H9 (cell line): ENCODE measurements at regions not wholly inside any gene's neighbourhood (a gene's known extent, or its start where the extent isn't known, plus 50 kb on each side); places are given as distances from the start of the nearest gene placed in this dataset.

Source experiments
- DNase-seq: peaks from one replicate; pipeline ENCODE4 v3.0.0-alpha.2; 2017
- H2AFZ ChIP-seq: one replicate; pipeline ENCODE4 v1.6.1; 2013; ENCODE audit warnings: mild to moderate bottlenecking, low read length, control low read depth, moderate library complexity
- H2AK5ac ChIP-seq: 2 replicates; pipeline ENCODE4 v1.6.1; 2013; ENCODE audit warnings: low read length, control low read depth, mixed read lengths; ENCODE audit not compliant: insufficient read length
- H2BK120ac ChIP-seq: one replicate; pipeline ENCODE4 v1.6.1; 2013; ENCODE audit warnings: low read depth, mild to moderate bottlenecking, low read length, control low read depth, inconsistent platforms; ENCODE audit not compliant: poor library complexity, severe bottlenecking
- H2BK12ac ChIP-seq: 2 replicates; pipeline ENCODE4 v1.6.1; 2013; ENCODE audit warnings: low read length, control low read depth, mixed read lengths, low read depth; ENCODE audit not compliant: insufficient read length
- H2BK15ac ChIP-seq: 2 replicates; pipeline ENCODE4 v1.6.1; 2013; ENCODE audit warnings: low read depth, low read length, control low read depth
- H2BK20ac ChIP-seq: one replicate; pipeline ENCODE4 v1.6.1; 2013; ENCODE audit warnings: low read depth, mild to moderate bottlenecking, low read length, control low read depth, inconsistent platforms; ENCODE audit not compliant: poor library complexity, severe bottlenecking
- H2BK5ac ChIP-seq: 2 replicates; pipeline ENCODE4 v1.6.1; 2013; ENCODE audit warnings: low read length, control low read depth, mixed read lengths; ENCODE audit not compliant: insufficient read length
- H3K14ac ChIP-seq: 2 replicates; pipeline ENCODE4 v1.6.1; 2013; ENCODE audit warnings: low read length, control low read depth; ENCODE audit not compliant: insufficient read depth
- H3K18ac ChIP-seq: 2 replicates; pipeline ENCODE4 v1.6.1; 2013; ENCODE audit warnings: low read depth, mild to moderate bottlenecking, mixed read lengths, low read length, control low read depth; ENCODE audit not compliant: insufficient read length
- H3K23ac ChIP-seq: 2 replicates; pipeline ENCODE4 v1.6.1; 2013; ENCODE audit warnings: low read length, control low read depth, mixed read lengths, low read depth; ENCODE audit not compliant: insufficient read length
- H3K23me2 ChIP-seq: 2 replicates; pipeline ENCODE4 v1.6.1; 2013; ENCODE audit warnings: low read depth, mild to moderate bottlenecking, mixed read lengths, low read length, control low read depth; ENCODE audit not compliant: insufficient read length, poor library complexity, severe bottlenecking
- H3K27ac ChIP-seq: 2 replicates; pipeline ENCODE4 v1.5.1; 2013; ENCODE audit warnings: low read length, control low read depth, mixed read lengths, low read depth; ENCODE audit not compliant: insufficient read length
- H3K27me3 ChIP-seq: 2 replicates; pipeline ENCODE4 v1.6.1; 2013; ENCODE audit warnings: low read length, control low read depth, inconsistent platforms; ENCODE audit not compliant: insufficient read depth
- H3K4ac ChIP-seq: 2 replicates; pipeline ENCODE4 v1.6.1; 2013; ENCODE audit warnings: low read depth, mild to moderate bottlenecking, control low read depth, inconsistent platforms, low read length, moderate library complexity
- H3K4me1 ChIP-seq: 2 replicates; pipeline ENCODE4 v1.6.1; 2013; ENCODE audit warnings: low read length, control low read depth, inconsistent platforms; ENCODE audit not compliant: insufficient read depth
- H3K4me2 ChIP-seq: 2 replicates; pipeline ENCODE4 v1.6.1; 2013; ENCODE audit warnings: low read length, control low read depth, mixed read lengths; ENCODE audit not compliant: insufficient read length, insufficient read depth
- H3K56ac ChIP-seq: 2 replicates; pipeline ENCODE4 v1.6.1; 2013; ENCODE audit warnings: low read depth, mild to moderate bottlenecking, mixed read lengths, low read length, control low read depth; ENCODE audit not compliant: insufficient read length
- H3K79me1 ChIP-seq: 2 replicates; pipeline ENCODE4 v1.6.1; 2013; ENCODE audit warnings: low read depth, mild to moderate bottlenecking, moderate library complexity, low read length, control low read depth, inconsistent platforms; ENCODE audit not compliant: insufficient read depth, poor library complexity, severe bottlenecking
- H3K79me2 ChIP-seq: 2 replicates; pipeline ENCODE4 v1.6.1; 2013; ENCODE audit warnings: low read length, control low read depth, inconsistent platforms; ENCODE audit not compliant: insufficient read depth
- H3K9ac ChIP-seq: 2 replicates; pipeline ENCODE4 v1.6.1; 2013; ENCODE audit warnings: low read length, control low read depth, mixed read lengths; ENCODE audit not compliant: insufficient read length; ENCODE audit errors: extremely low read depth
- H3K9me3 ChIP-seq: one replicate; pipeline ENCODE4 v1.6.1; 2013; ENCODE audit warnings: low read depth, low read length, inconsistent platforms; ENCODE audit not compliant: control insufficient read depth
- H3T11ph ChIP-seq: one replicate; pipeline ENCODE4 v1.6.1; 2013; ENCODE audit warnings: mild to moderate bottlenecking, low read length, control low read depth, inconsistent platforms
- H4K20me1 ChIP-seq: one replicate; pipeline ENCODE4 v1.6.1; 2013; ENCODE audit not compliant: control insufficient read depth, insufficient read length, insufficient read depth
- H4K5ac ChIP-seq: 2 replicates; pipeline ENCODE4 v1.6.1; 2013; ENCODE audit warnings: low read depth, mild to moderate bottlenecking, mixed read lengths, low read length, control low read depth; ENCODE audit not compliant: insufficient read length
- H4K8ac ChIP-seq: replicated peaks from 2 replicates; pipeline ENCODE4 v1.6.1; 2013; ENCODE audit warnings: low read length, control low read depth, mixed read lengths, low read depth; ENCODE audit not compliant: insufficient read length
- H4K91ac ChIP-seq: 2 replicates; pipeline ENCODE4 v1.6.1; 2013; ENCODE audit warnings: low read depth, mild to moderate bottlenecking, moderate library complexity, mixed read lengths, low read length, control low read depth; ENCODE audit not compliant: insufficient read length
- H3K27ac Mint-ChIP-seq, 3 experiments: 2 replicates in 2 of 3; 3 replicates in 1 of 3; pipeline ENCODE4 v1.8.0; 2020 to 2021; ENCODE audit warnings: mixed read lengths in 3 of 3, mild to moderate bottlenecking in 1 of 3, moderate library complexity in 1 of 3
- H3K27me3 Mint-ChIP-seq: 2 replicates; pipeline ENCODE4 v1.8.0; 2021; ENCODE audit warnings: low read depth, mild to moderate bottlenecking, moderate library complexity, mixed read lengths
- H3K36me3 Mint-ChIP-seq, 3 experiments: 2 replicates in 2 of 3; 3 replicates in 1 of 3; pipeline ENCODE4 v1.8.0; 2020 to 2021; ENCODE audit warnings: low read depth in 3 of 3, mixed read lengths in 3 of 3; ENCODE audit not compliant: insufficient read depth in 1 of 3
- H3K4me1 Mint-ChIP-seq, 2 experiments: 2 replicates each; pipeline ENCODE4 v1.8.0; 2020; ENCODE audit warnings: mixed read lengths in 2 of 2
- H3K4me3 Mint-ChIP-seq, 2 experiments: 2 replicates in 1 of 2; 3 replicates in 1 of 2; pipeline ENCODE4 v1.8.0; 2020 to 2021; ENCODE audit warnings: mild to moderate bottlenecking in 2 of 2, mixed read lengths in 2 of 2, moderate library complexity in 1 of 2
- H3K9me3 Mint-ChIP-seq, 2 experiments: 2 replicates in 1 of 2; 3 replicates in 1 of 2; pipeline ENCODE4 v1.8.0; 2020; ENCODE audit warnings: mild to moderate bottlenecking in 2 of 2, mixed read lengths in 2 of 2, moderate library complexity in 1 of 2
- CTCF ChIP-seq: fragments of 200-600 bp; sonication (generic); conservative IDR thresholded peaks from 3 replicates; pipeline ENCODE4 v1.8.0; 2021; ENCODE audit warnings: antibody characterized with exemption, mild to moderate bottlenecking
- WGBS: extraction: QIAGEN DNeasy Blood & Tissue Kit; methylation state at CpG from one replicate; pipeline ENCODE4 v1.1.7; 2013; ENCODE audit warnings: missing lambda C conversion rate, low lambda C conversion rate, mixed read lengths; ENCODE audit not compliant: insufficient read length; ENCODE audit errors: extremely low coverage; 5-methylcytosine and 5-hydroxymethylcytosine counted together

GRCh38 chr2:15094161-15094560 lies 461.6 kb downstream of the LRATD1 start:
- no peak overlapping the region for H3K14ac ChIP-seq
- H2BK20ac ChIP-seq: no peak overlapping the region
- no peak overlapping the region for H4K8ac ChIP-seq
- no peak overlapping the region for H4K91ac ChIP-seq
- no peaks in the 10 kb centered on the region for H3K27me3 ChIP-seq
- H2BK5ac ChIP-seq: no peak overlapping the region
- H3K9me3 ChIP-seq: no peaks in the 10 kb centered on the region
- no peak for DNase-seq
- Mint-ChIP-seq H3K27ac (no peak overlapping the region), H3K27me3 (no peaks in the 10 kb centered on the region), H3K9me3 (peaks cover 3 to 7% of the 10 kb centered on the region in 2 experiments; a peak in 3 of 5 replicates), H3K4me3 (no peak overlapping the region), H3K36me3 (peaks cover 6 to 13% (median 7%) of the 10 kb centered on the region in 3 experiments; a peak in 6 of 7 replicates), H3K4me1 (peaks cover 42 to 44% of the 10 kb centered on the region in 2 experiments)
- WGBS: no CpG with 5 or more reads among the region's 1 CpG
- no peak for TF ChIP-seq CTCF
- H2BK12ac ChIP-seq: no peak overlapping the region
- no peak overlapping the region for H4K5ac ChIP-seq
- H3K9ac ChIP-seq: no peak overlapping the region
- H3K79me2 ChIP-seq: no peaks in the 10 kb centered on the region
- H3K56ac ChIP-seq: no peak overlapping the region
- H2BK120ac ChIP-seq: no peak overlapping the region
- H3K23me2 ChIP-seq: no peaks in the 10 kb centered on the region
- H3K4me1 ChIP-seq: peaks cover 7% of the 10 kb centered on the region; the same call in 1 of the 2 replicates
- no peak overlapping the region for H2BK15ac ChIP-seq
- no peak overlapping the region for H2AK5ac ChIP-seq
- no peak overlapping the region for H3K27ac ChIP-seq
- H3K79me1 ChIP-seq: no peaks in the 10 kb centered on the region
- no peak overlapping the region for H2AFZ ChIP-seq
- H3T11ph ChIP-seq: no peak overlapping the region
- H3K4me2 ChIP-seq: no peak overlapping the region
- no peaks in the 10 kb centered on the region for H4K20me1 ChIP-seq
- H3K23ac ChIP-seq: no peak overlapping the region
- H3K18ac ChIP-seq: no peak overlapping the region
- no peak overlapping the region for H3K4ac ChIP-seq
